HUES6 (cell line): ENCODE measurements at regions not wholly inside any gene's neighbourhood (a gene's known extent, or its start where the extent isn't known, plus 50 kb on each side); places are given as distances from the start of the nearest gene placed in this dataset.
"Not testable (repeated sequence)": the region's sequence is repeated elsewhere in the genome, so short reads cannot be mapped to it uniquely, and the experiment has no call there.

Experiments used
- H3K27ac ChIP-seq: 2 replicates; pipeline ENCODE4 v1.7.0; 2013; ENCODE audit warnings: low read depth, mild to moderate bottlenecking, low read length, inconsistent platforms
- H3K27me3 ChIP-seq: 2 replicates; pipeline ENCODE4 v1.6.1; 2013; ENCODE audit warnings: low read length; ENCODE audit not compliant: control insufficient read depth, insufficient read depth
- H3K36me3 ChIP-seq: 2 replicates; pipeline ENCODE4 v1.6.1; 2013; ENCODE audit warnings: low read length; ENCODE audit not compliant: control insufficient read depth, insufficient read depth
- H3K4me1 ChIP-seq: 2 replicates; pipeline ENCODE4 v1.6.1; 2013; ENCODE audit warnings: low read length; ENCODE audit not compliant: control insufficient read depth, insufficient read depth
- H3K4me3 ChIP-seq: 2 replicates; pipeline ENCODE4 v1.5.1; 2013; ENCODE audit warnings: low read depth, low read length
- H3K9ac ChIP-seq: one replicate; pipeline ENCODE4 v1.6.1; 2013; ENCODE audit warnings: mild to moderate bottlenecking, low read length
- H3K9me3 ChIP-seq: 2 replicates; pipeline ENCODE4 v1.6.1; 2013; ENCODE audit warnings: low read depth, low read length; ENCODE audit not compliant: control insufficient read depth, insufficient read depth

- H3K27me3 ChIP-seq, H3K9me3 ChIP-seq, H3K4me3 ChIP-seq, H3K9ac ChIP-seq, H3K36me3 ChIP-seq, H3K27ac ChIP-seq: not testable (repeated sequence)
- peaks cover 17% of the 10 kb centered on the region for H3K4me1 ChIP-seq
Observed at GRCh38 chr13:27350825-27351224, 73.6 kb upstream of the GTF3A start.

DNA sequence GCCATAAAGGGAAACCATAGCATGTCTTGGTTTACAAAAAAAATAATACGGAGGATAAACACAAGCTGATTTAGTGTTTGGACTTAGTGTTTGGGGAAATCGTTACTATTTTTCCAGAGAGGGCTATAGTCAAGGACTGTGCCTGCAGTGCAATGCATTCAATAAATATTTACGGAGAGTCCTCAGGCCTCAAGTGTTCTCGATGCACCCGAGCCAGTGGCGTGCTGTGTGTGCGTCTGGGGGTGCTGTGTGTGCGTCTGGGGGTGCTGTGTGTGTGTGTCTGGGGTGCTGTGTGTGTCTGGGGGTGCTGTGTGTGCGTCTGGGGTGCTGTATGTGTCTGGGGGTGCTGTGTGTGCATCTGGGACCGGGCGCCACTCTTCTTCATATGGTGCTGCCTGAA is 71.7 kb upstream of the GTF3A start:
- no peak overlapping the region for H3K4me3 ChIP-seq
- no peak overlapping the region for H3K9ac ChIP-seq
- H3K27ac ChIP-seq = no peak overlapping the region
- H3K4me1 ChIP-seq = peaks cover 10% of the 10 kb centered on the region
- H3K27me3 ChIP-seq = no peaks in the 10 kb centered on the region
- H3K36me3 ChIP-seq = no peaks in the 10 kb centered on the region
- peaks cover 5% of the 10 kb centered on the region; the same call in 1 of the 2 replicates for H3K9me3 ChIP-seq

- Histone ChIP-seq H3K9me3 (peaks cover 5% of the 10 kb centered on the region; the same call in 1 of the 2 replicates), H3K4me3 (no peak overlapping the region), H3K36me3 (no peaks in the 10 kb centered on the region), H3K27ac (no peak overlapping the region), H3K4me1 (peaks cover 10% of the 10 kb centered on the region), H3K9ac (no peak overlapping the region), H3K27me3 (no peaks in the 10 kb centered on the region)
Observed at GRCh38 chr13:27353166-27353583, 71.2 kb upstream of the GTF3A start.

GRCh38 chr13:27353708-27354107 is 70.7 kb upstream of the GTF3A start:
- no peaks in the 10 kb centered on the region for H3K36me3 ChIP-seq
- no peak overlapping the region for H3K9ac ChIP-seq
- H3K4me3 ChIP-seq = no peak overlapping the region
- H3K4me1 ChIP-seq = peaks cover 12% of the 10 kb centered on the region
- no peak overlapping the region for H3K27ac ChIP-seq
- H3K27me3 ChIP-seq = no peaks in the 10 kb centered on the region
- peaks cover 5% of the 10 kb centered on the region; the same call in 1 of the 2 replicates for H3K9me3 ChIP-seq

DNA sequence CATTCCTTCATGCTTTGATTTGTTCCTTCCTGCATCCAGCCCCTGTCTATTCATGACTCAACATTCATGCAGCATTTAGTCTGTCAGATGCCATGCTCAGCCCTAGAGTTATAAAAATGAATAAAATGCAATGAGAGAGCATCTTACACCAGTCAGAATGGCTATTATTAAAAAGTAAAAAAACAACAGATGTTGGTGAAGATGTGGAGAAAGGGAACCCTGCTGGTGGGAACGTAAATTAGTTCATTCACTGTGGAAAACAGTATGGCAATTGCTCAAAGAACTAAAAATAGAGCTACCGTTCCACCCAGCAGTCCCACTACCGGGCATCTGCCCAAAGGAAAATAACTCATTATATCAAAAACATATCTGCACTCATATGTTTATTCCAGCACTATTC is 70.0 kb upstream of the GTF3A start:
- Histone ChIP-seq H3K27me3 (no peaks in the 10 kb centered on the region), H3K27ac (no peak overlapping the region), H3K4me3 (no peak overlapping the region), H3K36me3 (no peaks in the 10 kb centered on the region), H3K9ac (no peak overlapping the region), H3K9me3 (peaks cover 5% of the 10 kb centered on the region; the same call in 1 of the 2 replicates), H3K4me1 (peaks cover 15% of the 10 kb centered on the region)

DNA sequence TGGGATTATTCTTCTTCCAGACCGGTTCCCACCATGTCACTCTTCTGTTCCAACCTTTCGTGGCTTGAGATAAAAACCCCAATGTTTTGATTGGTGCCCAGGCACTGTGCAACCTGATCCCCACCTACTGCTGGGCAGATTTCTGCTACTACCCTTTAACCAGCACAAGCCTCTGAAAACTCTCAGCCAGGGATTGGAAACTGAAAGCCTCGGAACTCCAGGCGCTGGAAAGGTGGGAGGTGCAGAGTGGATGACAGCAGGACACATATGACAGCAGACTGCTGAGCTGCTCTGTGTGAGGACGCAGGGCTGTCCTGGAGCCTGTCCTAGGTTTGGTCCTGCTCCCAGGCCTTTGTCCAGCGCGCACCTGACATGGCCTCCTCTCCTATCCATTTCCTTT is 68.5 kb upstream of the GTF3A start:
- Histone ChIP-seq H3K9ac (no peak overlapping the region), H3K36me3 (no peaks in the 10 kb centered on the region), H3K27me3 (no peaks in the 10 kb centered on the region), H3K4me1 (peaks cover 21% of the 10 kb centered on the region), H3K4me3 (no peak overlapping the region), H3K27ac (no peak overlapping the region), H3K9me3 (no peaks in the 10 kb centered on the region)

DNA sequence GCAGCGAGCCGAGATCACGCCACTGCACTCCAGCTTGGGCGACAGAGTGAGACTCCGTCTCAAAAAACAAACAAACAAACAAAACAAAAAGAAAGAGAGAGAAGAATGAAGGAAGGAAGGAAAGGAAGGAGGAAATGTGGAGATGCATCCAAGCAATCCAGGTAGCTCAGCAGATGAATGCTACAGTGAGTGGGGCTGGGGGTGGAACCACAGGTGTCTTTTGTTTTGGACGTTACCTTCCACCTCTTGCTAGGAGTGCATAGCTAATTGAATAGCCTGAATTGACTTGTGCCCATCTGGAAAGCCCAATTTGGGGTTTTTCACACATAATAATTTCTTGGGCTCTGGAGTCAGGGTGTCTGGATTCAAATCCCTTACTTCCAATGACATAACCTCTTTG is 66.0 kb upstream of the GTF3A start:
- Histone ChIP-seq H3K27me3 (peaks cover 7% of the 10 kb centered on the region), H3K36me3 (no peaks in the 10 kb centered on the region), H3K27ac (no peak overlapping the region), H3K9me3 (no peaks in the 10 kb centered on the region), H3K4me3 (no peak overlapping the region), H3K9ac (no peak overlapping the region), H3K4me1 (peaks cover 16% of the 10 kb centered on the region)

DNA sequence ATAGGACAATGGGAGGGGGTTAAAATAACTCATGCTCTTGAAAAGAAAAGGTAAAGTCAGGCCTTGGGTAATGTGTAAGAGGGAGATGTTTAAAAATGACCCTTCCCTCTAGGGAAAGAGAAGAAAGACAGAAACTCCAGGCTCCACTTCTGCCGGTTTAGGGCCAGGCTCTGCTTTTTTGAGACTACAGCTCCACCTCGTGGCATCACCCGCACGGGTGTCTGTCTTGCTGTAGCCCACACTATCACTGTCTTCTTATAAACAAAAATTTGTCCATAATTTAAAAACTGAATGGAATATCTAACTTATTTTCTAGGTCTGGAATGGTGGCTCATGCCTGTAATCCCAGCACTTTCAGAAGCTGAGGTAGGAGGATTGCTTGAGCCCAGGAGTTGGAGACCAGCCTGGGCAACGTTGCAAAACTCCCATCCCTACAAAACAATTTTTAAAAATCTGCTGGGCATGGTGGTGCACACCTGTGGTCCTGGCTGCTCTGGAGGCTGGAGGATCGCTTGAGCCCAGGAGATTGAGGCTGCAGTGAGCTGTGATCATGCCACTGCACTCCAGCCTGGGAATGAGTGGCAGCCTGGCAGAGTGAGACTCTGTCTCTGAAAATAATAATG is 65.1 kb upstream of the GTF3A start:
- no peaks in the 10 kb centered on the region for H3K9me3 ChIP-seq
- H3K4me1 ChIP-seq = peaks cover 14% of the 10 kb centered on the region
- no peak overlapping the region for H3K9ac ChIP-seq
- no peaks in the 10 kb centered on the region for H3K36me3 ChIP-seq
- peaks cover 7% of the 10 kb centered on the region for H3K27me3 ChIP-seq
- H3K4me3 ChIP-seq = no peak overlapping the region
- no peak overlapping the region for H3K27ac ChIP-seq

GRCh38 chr13:27360562-27360961 is 63.9 kb upstream of the GTF3A start:
- no peaks in the 10 kb centered on the region for H3K36me3 ChIP-seq
- H3K4me1 ChIP-seq = peaks cover 11% of the 10 kb centered on the region
- H3K9me3 ChIP-seq = no peaks in the 10 kb centered on the region
- no peak overlapping the region for H3K9ac ChIP-seq
- H3K27ac ChIP-seq = no peak overlapping the region
- H3K27me3 ChIP-seq = peaks cover 13% of the 10 kb centered on the region
- no peak overlapping the region for H3K4me3 ChIP-seq

- peaks cover 13% of the 10 kb centered on the region for H3K27me3 ChIP-seq
- no peaks in the 10 kb centered on the region for H3K36me3 ChIP-seq
- H3K9ac ChIP-seq = peak overlapping the region; percentile 36
- peak overlapping the region; percentile 78 for H3K4me3 ChIP-seq
- no peaks in the 10 kb centered on the region for H3K9me3 ChIP-seq
- H3K4me1 ChIP-seq = peaks cover 11% of the 10 kb centered on the region
- no peak overlapping the region for H3K27ac ChIP-seq
Observed at GRCh38 chr13:27362064-27362751, 62.2 kb upstream of the GTF3A start.

- not testable (repeated sequence) for H3K4me3 ChIP-seq, H3K9me3 ChIP-seq, H3K27ac ChIP-seq, H3K9ac ChIP-seq, H3K36me3 ChIP-seq
- peaks cover 13% of the 10 kb centered on the region for H3K27me3 ChIP-seq
- peaks cover 10% of the 10 kb centered on the region for H3K4me1 ChIP-seq
Observed at GRCh38 chr13:27363637-27364036, 60.8 kb upstream of the GTF3A start.
